ENCODE measurements at regions not wholly inside any gene's neighbourhood (a gene's known extent, or its start where the extent isn't known, plus 50 kb on each side); places are given as distances from the start of the nearest gene placed in this dataset.

DNA sequence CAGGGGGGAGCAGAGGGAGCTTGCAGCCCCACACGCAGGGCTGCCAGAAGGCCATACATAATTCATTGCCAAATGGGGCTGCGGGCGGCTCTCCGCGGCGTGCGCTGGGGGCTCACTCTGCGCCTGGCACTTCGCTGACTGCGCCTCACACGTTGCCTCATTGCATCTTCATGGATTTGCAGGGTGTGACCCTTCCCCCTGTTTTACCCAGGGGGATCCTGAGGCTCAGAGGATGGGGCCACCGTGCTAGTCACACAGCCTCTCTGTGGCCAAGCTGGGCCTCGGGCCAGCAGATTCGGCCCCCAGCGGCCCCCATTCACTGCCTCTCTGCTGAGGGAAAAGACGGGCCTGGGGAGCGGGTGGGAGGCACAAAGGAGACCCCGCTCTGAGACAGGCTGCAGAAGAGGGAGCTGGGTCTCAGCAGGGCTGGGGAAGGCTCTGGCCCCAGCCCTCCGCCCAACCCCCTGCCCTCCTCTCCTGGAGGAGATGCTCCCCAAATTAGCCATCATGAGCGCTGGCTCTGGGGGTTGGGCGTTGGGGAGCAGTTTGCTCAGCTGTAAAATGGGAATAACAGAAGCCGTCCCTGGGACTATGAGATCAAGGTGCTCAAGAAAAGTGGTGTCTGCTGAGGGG is 115.5 kb downstream of the C9orf50 start:
- no peak overlapping the region for H3K27ac ChIP-seq (replicated peaks)
- no peak for DNase-seq (ENCODE audit: low read depth in 1 of 2, low spot score in 1 of 2)
- H3K4me3 ChIP-seq (replicated peaks; ENCODE audit: insufficient read depth, low read length): no peak overlapping the region
- TF ChIP-seq POLR2AphosphoS5 (IDR thresholded peaks at IDR 0.05; ENCODE audit: low read depth) (no peak), GABPA (IDR thresholded peaks at IDR 0.05; ENCODE audit: low read depth) (no peak), REST (IDR thresholded peaks at IDR 0.05; ENCODE audit: insufficient replicate concordance, low read depth) (no peak)
- TF ChIP-seq, protein P1, sequence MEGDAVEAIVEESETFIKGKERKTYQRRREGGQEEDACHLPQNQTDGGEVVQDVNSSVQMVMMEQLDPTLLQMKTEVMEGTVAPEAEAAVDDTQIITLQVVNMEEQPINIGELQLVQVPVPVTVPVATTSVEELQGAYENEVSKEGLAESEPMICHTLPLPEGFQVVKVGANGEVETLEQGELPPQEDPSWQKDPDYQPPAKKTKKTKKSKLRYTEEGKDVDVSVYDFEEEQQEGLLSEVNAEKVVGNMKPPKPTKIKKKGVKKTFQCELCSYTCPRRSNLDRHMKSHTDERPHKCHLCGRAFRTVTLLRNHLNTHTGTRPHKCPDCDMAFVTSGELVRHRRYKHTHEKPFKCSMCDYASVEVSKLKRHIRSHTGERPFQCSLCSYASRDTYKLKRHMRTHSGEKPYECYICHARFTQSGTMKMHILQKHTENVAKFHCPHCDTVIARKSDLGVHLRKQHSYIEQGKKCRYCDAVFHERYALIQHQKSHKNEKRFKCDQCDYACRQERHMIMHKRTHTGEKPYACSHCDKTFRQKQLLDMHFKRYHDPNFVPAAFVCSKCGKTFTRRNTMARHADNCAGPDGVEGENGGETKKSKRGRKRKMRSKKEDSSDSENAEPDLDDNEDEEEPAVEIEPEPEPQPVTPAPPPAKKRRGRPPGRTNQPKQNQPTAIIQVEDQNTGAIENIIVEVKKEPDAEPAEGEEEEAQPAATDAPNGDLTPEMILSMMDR (IDR thresholded peaks at IDR 0.05; ENCODE audit: insufficient read depth, low read length): no peak
- no peaks in the 10 kb centered on the region for H3K27me3 ChIP-seq (ENCODE audit: insufficient read depth, poor library complexity, severe bottlenecking)

GRCh38 chr9:129504404-129504803 is 116.5 kb downstream of the C9orf50 start:
- no peak for DNase-seq (ENCODE audit: low read depth in 1 of 2, low spot score in 1 of 2)
- Histone ChIP-seq H3K27me3 (ENCODE audit: insufficient read depth, poor library complexity, severe bottlenecking) (no peaks in the 10 kb centered on the region), H3K4me3 (replicated peaks; ENCODE audit: insufficient read depth, low read length) (no peak overlapping the region), H3K27ac (replicated peaks) (no peak overlapping the region)
- TF ChIP-seq, protein P1 (IDR thresholded peaks at IDR 0.05; ENCODE audit: insufficient read depth, low read length): no peak
- no peak for TF ChIP-seq POLR2AphosphoS5 (IDR thresholded peaks at IDR 0.05; ENCODE audit: low read depth)
- TF ChIP-seq REST (IDR thresholded peaks at IDR 0.05; ENCODE audit: insufficient replicate concordance, low read depth): no peak
- TF ChIP-seq GABPA (IDR thresholded peaks at IDR 0.05; ENCODE audit: low read depth): no peak
- no peak for TF ChIP-seq SPI1 (IDR thresholded peaks at IDR 0.05; ENCODE audit: borderline replicate concordance, low read depth)

GRCh38 chr9:129501771-129502319 is 119.1 kb downstream of the C9orf50 start:
- no peak overlapping the region for H3K27ac ChIP-seq (replicated peaks)

More at GRCh38 chr9:129501771-129502319, 119.1 kb downstream of the C9orf50 start:
- TF ChIP-seq SPI1 (IDR thresholded peaks at IDR 0.05; ENCODE audit: borderline replicate concordance, low read depth) (no peak), POLR2AphosphoS5 (IDR thresholded peaks at IDR 0.05; ENCODE audit: low read depth) (no peak), GABPA (IDR thresholded peaks at IDR 0.05; ENCODE audit: low read depth) (no peak), REST (IDR thresholded peaks at IDR 0.05; ENCODE audit: insufficient replicate concordance, low read depth) (no peak)
- TF ChIP-seq, protein P1 (IDR thresholded peaks at IDR 0.05; ENCODE audit: insufficient read depth, low read length): no peak
- DNase-seq (ENCODE audit: low read depth in 1 of 2, low spot score in 1 of 2): no peak
- H3K27me3 ChIP-seq (ENCODE audit: insufficient read depth, poor library complexity, severe bottlenecking): no peaks in the 10 kb centered on the region
- no peak overlapping the region for H3K4me3 ChIP-seq (replicated peaks; ENCODE audit: insufficient read depth, low read length)

All from HL-60 (cell line).